ENCODE measurements at regions not wholly inside any gene's neighbourhood (a gene's known extent, or its start where the extent isn't known, plus 50 kb on each side); places are given as distances from the start of the nearest gene placed in this dataset.

- TF ChIP-seq CTCF (conservative IDR thresholded peaks at IDR 0.05; ENCODE audit: low read depth, low read length) (no peak), POLR2A (IDR thresholded peaks at IDR 0.05; ENCODE audit: low read depth, low read length) (no peak), MAFK (IDR thresholded peaks at IDR 0.05; ENCODE audit: low read depth, low read length) (peak; percentile 78), SMC3 (IDR thresholded peaks at IDR 0.05; ENCODE audit: low read depth, low read length) (no peak), FOS (IDR thresholded peaks at IDR 0.05; ENCODE audit: low read depth, low read length) (no peak), BHLHE40 (IDR thresholded peaks at IDR 0.05; ENCODE audit: low read depth, low read length) (no peak), RFX5 (IDR thresholded peaks at IDR 0.05; ENCODE audit: low read depth, low read length) (no peak), RAD21 (IDR thresholded peaks at IDR 0.05; ENCODE audit: low read length) (no peak), MAZ (IDR thresholded peaks at IDR 0.05; ENCODE audit: borderline replicate concordance, low read depth, low read length) (no peak), CHD1 (IDR thresholded peaks at IDR 0.05; ENCODE audit: low read depth, low read length) (no peak), RCOR1 (IDR thresholded peaks at IDR 0.05; ENCODE audit: insufficient replicate concordance, low read length) (no peak), USF2 (IDR thresholded peaks at IDR 0.05; ENCODE audit: low read depth, low read length) (no peak)
Measured at GRCh38 chr12:75923964-75924666, 107.5 kb downstream of the PHLDA1 start.
